Stimulated activated memory B cell treated with anti-CD40 and anti-IgM and Interleukin-4, amounts not matched to agents 10 μg/mL and 1 μg/mL and 100 μg/mL, for 72 hours (primary cell): ENCODE measurements at regions not wholly inside any gene's neighbourhood (a gene's known extent, or its start where the extent isn't known, plus 50 kb on each side); places are given as distances from the start of the nearest gene placed in this dataset.

Experiments
- ATAC-seq: fragments of 150-1000 bp; cut with Tn5 transposase; 2 replicates; pipeline ENCODE4 v1.10.0; 2021
- H3K27ac Mint-ChIP-seq: one replicate; pipeline ENCODE4 v1.8.0; 2022; ENCODE audit warnings: mild to moderate bottlenecking, mixed read lengths
- H3K27me3 Mint-ChIP-seq: one replicate; pipeline ENCODE4 v1.8.0; 2022; ENCODE audit warnings: mixed read lengths
- H3K36me3 Mint-ChIP-seq: one replicate; pipeline ENCODE4 v1.8.0; 2022; ENCODE audit warnings: mixed read lengths
- H3K4me1 Mint-ChIP-seq: one replicate; pipeline ENCODE4 v1.8.0; 2022; ENCODE audit warnings: mixed read lengths
- H3K4me3 Mint-ChIP-seq: one replicate; pipeline ENCODE4 v1.8.0; 2022; ENCODE audit warnings: mild to moderate bottlenecking, moderate library complexity, mixed read lengths
- H3K9me3 Mint-ChIP-seq: one replicate; pipeline ENCODE4 v1.8.0; 2022; ENCODE audit warnings: mixed read lengths

DNA sequence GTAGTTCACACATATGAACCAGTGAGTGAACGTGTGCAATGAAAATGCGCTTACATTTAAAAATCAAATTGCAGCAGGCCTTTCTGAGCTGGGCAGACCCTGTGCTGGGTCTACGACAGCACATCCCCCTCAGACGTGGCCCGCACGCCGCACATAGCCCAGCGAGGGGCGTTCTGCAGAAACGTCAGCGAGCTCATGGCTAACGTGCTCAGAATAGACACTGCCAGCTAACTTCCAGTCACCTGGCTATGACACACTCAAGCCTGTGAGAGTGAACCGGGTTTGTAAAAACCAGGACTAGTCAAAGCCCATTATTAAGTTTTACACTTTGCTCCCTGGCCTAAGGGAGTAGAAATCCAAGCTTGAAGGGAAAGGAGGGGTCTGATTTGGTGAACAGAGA, 108.1 kb upstream of the INSIG1 start:
- ATAC-seq, result no peak
- H3K27ac Mint-ChIP-seq, result no peak overlapping the region
- no peak overlapping the region for H3K4me3 Mint-ChIP-seq
- peaks cover 14% of the 10 kb centered on the region for H3K4me1 Mint-ChIP-seq
- peaks cover 6% of the 10 kb centered on the region for H3K36me3 Mint-ChIP-seq
- peaks cover 13% of the 10 kb centered on the region for H3K9me3 Mint-ChIP-seq
- peaks cover 47% of the 10 kb centered on the region for H3K27me3 Mint-ChIP-seq

DNA sequence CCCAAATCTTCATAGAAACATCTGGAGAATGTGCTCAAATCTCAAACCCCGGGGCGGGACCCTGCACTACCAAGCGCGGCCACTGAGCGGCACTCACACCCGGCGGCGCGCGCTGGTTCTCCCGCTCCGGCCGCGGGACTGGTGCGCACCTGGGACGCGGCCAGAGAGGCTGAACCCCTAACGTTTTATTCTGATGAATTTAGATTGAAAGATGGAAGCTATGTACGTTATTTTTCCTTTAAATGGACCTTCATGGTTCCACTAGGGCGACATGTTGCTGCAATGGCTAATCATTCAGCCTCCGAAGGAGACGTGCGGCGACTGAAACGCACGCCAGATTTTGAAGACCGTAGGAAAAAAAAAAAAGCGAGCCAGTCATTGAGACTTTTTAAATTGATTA, 107.0 kb upstream of the INSIG1 start:
- H3K4me3 Mint-ChIP-seq, result peak overlapping the region; percentile 11
- peak; percentile 71 for ATAC-seq
- peaks cover 47% of the 10 kb centered on the region for H3K27me3 Mint-ChIP-seq
- peaks cover 6% of the 10 kb centered on the region for H3K9me3 Mint-ChIP-seq
- peaks cover 14% of the 10 kb centered on the region for H3K4me1 Mint-ChIP-seq
- no peak overlapping the region for H3K27ac Mint-ChIP-seq
- H3K36me3 Mint-ChIP-seq, result no peaks in the 10 kb centered on the region

DNA sequence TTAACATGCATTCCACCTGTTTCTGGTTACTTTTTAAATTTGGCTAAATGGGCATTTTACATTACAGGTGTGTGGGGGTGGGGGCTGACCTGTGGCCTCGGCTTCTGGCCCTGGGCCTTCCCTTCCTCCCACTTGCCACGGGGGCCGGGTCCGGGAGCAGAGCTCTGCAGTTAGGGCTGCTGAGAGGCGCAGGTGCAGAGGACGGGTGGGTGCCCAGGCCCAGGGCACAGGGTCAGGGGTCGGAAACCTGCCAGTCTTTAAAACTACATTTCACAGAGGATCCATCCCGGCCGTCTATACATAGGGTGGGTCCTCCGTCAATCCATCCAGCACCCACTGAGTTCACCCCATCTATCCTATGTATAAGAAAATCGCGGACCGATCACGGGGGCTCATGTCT, 106.5 kb upstream of the INSIG1 start:
- Mint-ChIP-seq H3K4me3 (no peak overlapping the region), H3K27ac (no peak overlapping the region), H3K27me3 (peaks cover 47% of the 10 kb centered on the region), H3K4me1 (peaks cover 14% of the 10 kb centered on the region), H3K36me3 (peaks cover 4% of the 10 kb centered on the region), H3K9me3 (peaks cover 7% of the 10 kb centered on the region)
- no peak for ATAC-seq

DNA sequence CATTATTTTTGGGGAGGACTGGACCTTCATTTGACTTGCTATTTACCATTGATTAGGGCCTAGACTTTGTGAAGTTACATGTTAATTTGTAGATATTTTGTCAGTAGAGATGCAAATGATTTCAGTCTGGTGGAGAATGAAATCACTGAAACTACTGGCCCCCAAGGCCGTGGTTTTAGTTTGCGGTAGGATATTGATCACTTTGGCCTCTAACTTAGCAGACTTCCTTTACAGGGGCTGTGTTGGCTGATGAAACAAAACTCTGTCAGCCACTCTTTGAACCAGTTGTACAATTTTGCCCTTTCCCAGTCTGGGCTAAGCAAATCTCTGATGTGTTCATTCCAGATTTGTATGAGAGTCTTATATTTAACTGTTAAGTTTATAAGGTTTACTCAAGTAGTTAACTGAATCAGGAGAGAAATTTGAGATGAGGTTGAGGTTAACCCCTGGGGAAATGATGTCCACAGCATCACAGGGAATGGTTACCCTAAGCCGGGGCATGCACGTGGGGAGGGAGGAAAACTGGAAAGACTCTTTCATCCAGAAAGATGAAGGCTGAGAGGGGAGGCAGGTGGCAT, 105.7 kb upstream of the INSIG1 start:
- Mint-ChIP-seq H3K27ac (no peak overlapping the region), H3K27me3 (peaks cover 44% of the 10 kb centered on the region), H3K4me1 (peaks cover 14% of the 10 kb centered on the region), H3K9me3 (peaks cover 8% of the 10 kb centered on the region), H3K4me3 (no peak overlapping the region), H3K36me3 (peaks cover 6% of the 10 kb centered on the region)
- ATAC-seq, result no peak

DNA sequence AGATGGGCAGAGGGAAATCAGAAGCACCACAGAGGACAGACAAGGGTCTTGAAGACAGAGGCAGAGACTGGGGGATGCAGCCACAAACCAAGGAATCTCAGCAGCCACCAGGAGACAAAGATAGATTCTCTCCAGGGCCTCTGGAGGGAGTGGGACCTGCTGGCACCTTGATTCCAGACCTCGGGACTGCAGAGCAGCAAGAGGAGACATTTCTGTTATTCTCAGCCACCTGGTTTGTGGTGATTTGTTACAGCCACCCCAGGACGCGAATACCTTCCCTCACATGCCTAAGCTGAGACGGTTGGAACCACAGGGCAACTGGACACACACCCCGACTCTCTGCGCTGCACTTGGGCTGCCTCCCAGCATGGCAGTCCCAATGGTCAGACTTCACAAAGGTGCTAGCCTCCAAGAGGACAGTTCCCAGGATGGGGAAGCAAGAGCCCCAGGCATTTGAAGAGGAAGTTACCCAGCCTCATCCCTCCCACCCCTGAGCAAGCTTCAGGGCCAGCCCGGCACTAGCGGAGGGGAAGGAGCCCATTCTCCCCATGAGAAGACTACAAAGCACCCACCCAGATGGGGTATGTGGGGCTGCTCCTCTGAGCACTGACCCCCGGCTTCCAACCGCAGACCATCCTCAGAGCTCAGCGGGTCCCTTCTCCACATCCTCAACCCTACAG, 104.6 kb upstream of the INSIG1 start:
- H3K9me3 Mint-ChIP-seq, result peaks cover 13% of the 10 kb centered on the region
- ATAC-seq, result no peak
- H3K4me3 Mint-ChIP-seq, result no peak overlapping the region
- peaks cover 37% of the 10 kb centered on the region for H3K27me3 Mint-ChIP-seq
- no peak overlapping the region for H3K27ac Mint-ChIP-seq
- peaks cover 14% of the 10 kb centered on the region for H3K4me1 Mint-ChIP-seq
- H3K36me3 Mint-ChIP-seq, result peaks cover 6% of the 10 kb centered on the region

DNA sequence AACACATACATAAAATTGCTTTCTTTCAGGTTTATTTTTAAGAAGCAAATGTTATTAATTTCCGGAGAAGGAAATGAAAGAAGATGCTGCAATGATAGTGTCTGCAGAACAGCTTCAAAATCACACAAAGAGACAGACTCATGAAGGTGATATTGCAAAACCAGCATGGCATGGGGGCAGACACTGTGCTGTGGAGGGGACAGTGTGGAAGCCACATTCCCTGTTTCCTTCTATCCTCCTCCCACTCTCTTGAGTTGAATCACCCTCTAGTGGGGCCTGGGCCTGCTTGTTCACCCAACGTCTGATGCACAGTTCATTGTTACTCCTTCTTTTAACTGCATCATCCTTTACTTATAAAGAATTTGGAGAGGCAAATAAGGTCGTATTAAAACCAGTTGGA, 104.0 kb upstream of the INSIG1 start:
- Mint-ChIP-seq H3K36me3 (peaks cover 6% of the 10 kb centered on the region), H3K4me1 (peaks cover 15% of the 10 kb centered on the region), H3K27me3 (peaks cover 31% of the 10 kb centered on the region), H3K9me3 (peaks cover 13% of the 10 kb centered on the region), H3K4me3 (no peak overlapping the region), H3K27ac (no peak overlapping the region)
- ATAC-seq, result no peak

DNA sequence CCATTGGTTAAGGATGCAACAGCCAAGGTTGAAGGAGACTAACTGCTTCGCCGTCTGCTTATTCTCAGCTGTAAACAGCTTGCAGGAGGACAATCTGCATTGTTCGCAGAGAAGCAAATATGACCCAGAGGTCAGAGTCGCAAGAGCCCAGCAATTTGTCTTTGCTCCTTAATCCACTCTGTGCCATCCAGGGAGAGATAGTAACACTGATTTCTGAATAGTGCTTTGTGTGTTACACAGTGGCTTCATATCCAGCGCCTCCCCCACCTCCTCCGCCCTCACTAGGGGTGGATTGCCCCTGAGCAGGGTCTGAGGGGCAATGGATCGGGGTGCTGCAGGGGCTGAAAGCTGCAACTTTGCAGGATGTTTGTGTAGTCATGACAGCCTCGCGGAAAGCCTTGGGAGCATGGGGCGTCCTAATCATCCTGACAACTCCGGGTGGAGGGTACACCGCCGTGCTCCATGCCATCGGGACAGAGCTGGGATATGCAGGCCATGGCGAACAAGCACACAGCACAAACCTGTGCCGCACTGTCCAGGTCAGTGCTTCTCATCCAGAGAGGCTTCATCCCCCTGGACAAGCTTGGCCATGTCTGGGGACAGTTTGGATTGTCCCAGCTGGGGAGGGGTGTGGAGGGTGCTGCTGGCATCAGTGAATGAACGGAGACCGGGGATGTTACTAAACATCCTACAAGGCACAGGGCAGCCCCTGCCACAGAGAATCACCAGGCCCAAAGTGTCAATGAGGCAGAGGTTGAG, 103.1 kb upstream of the INSIG1 start:
- Mint-ChIP-seq H3K36me3 (peaks cover 6% of the 10 kb centered on the region), H3K27ac (no peak overlapping the region), H3K4me1 (peaks cover 24% of the 10 kb centered on the region), H3K27me3 (peaks cover 29% of the 10 kb centered on the region), H3K4me3 (no peak overlapping the region), H3K9me3 (peaks cover 13% of the 10 kb centered on the region)
- no peak for ATAC-seq

DNA sequence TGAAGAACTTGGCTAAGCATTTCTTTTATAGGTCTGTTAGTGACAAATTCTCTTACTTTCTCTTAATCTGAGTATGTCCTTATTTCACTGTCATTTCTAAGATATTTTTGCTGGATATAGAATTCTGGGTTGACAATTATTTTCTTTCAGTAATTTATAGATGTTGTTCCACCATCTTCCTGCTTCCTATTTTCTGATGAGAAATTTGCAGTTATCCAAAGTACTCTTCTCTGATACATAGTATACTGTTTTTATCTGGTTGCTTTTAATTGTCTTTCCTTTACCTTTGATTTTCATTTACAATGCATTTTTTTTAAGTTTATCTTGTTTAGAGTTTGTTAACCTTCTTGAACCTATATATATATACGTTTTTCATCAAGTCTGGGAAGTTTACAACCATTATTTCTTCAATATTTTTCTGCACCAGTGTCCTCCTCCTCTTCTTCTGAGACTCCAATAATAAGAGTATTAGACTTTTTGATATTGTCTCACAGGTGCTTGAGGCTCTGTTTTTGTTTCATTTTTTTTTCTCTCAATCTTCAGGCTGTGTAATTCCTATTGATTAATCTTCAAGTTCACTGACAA, 101.6 kb upstream of the INSIG1 start:
- no peak overlapping the region for H3K4me3 Mint-ChIP-seq
- H3K4me1 Mint-ChIP-seq, result peaks cover 19% of the 10 kb centered on the region
- H3K27me3 Mint-ChIP-seq, result peaks cover 20% of the 10 kb centered on the region
- peaks cover 13% of the 10 kb centered on the region for H3K9me3 Mint-ChIP-seq
- H3K27ac Mint-ChIP-seq, result no peak overlapping the region
- no peak for ATAC-seq
- H3K36me3 Mint-ChIP-seq, result peaks cover 6% of the 10 kb centered on the region

DNA sequence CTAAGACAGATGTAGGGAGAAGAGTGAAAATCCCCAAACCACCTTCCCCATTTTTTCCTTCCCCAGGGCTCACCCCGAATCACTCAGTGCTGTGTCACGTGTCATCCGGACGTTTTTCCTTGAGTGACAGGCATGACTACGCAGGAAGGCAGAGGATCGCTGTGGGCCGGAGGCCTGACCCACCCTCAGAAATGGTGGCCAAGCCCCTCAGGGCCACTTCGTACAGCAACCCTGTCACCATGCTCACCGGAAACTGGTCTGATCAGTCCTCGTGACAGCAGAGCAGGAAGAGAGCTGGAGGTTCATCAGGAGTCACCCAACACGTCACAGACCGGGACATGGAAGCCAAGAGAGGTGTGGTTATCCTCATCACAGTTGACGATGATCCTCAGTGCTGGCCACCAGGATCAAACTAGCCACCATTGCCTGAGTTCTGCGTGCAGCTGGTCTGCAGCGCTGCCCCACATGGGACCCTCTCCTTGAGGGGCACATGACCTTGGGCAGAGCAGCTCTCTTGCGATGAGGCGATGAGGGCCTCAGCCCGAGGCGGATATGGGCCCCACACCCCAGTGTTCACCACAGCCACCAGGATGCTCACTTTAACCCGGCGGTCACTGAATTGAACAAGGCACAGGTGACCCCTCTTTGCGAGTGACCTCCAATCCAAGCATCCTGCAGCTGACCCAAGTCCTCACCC, 99.3 kb upstream of the INSIG1 start:
- Mint-ChIP-seq H3K27me3 (no peaks in the 10 kb centered on the region), H3K36me3 (peaks cover 6% of the 10 kb centered on the region), H3K4me1 (peaks cover 19% of the 10 kb centered on the region), H3K27ac (peak overlapping the region; percentile 60), H3K9me3 (peaks cover 13% of the 10 kb centered on the region), H3K4me3 (no peak overlapping the region)
- ATAC-seq, result no peak

DNA sequence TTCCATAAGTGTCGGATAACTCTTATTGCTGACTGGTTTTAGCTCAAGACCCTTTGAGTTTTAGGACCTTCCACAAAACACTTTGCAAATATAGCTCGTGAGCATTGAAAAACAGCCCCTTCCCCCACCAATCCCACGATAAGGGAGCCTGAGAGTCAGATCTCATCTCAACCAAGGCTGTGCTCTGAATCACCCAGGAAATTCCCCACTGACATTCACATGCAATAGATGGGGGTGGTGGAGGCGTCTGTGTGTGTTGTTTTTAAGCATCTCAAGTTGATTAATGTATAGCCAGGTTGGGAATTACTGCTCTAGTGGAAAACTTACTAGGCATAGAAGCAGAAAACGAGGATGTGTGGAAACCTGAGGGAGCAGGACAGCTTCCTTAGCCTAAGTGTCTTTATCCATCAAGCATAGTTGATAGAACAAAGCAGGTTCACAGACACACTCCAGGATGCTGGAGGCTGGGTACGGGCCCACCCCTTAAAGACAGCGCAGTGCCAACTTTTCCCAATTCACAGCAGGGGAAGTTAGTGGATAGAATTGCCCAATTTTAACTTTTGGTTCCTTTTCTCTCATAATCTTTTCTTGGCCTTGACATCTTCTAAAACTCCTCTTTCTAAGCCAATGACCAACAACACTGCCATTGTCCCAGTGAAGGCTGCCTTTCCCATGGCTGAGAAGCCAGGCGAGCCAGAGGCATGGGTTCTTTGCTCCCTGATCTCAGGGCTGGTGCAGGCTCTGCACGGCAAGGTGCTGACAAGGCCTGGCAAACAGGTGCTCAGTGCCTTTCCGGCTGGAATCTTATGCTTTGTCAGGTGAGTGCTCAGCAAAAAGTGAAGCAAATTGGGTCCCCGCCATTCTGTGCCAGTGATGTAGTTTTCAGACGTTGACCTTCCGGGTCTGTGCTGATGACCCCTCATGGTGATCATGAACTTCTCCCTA, 98.5 kb upstream of the INSIG1 start:
- peaks cover 23% of the 10 kb centered on the region for H3K4me1 Mint-ChIP-seq
- H3K36me3 Mint-ChIP-seq, result peaks cover 6% of the 10 kb centered on the region
- H3K4me3 Mint-ChIP-seq, result no peak overlapping the region
- peak; percentile 74 for ATAC-seq
- peak overlapping the region; percentile 60 for H3K27ac Mint-ChIP-seq
- peaks cover 13% of the 10 kb centered on the region for H3K9me3 Mint-ChIP-seq
- no peaks in the 10 kb centered on the region for H3K27me3 Mint-ChIP-seq

DNA sequence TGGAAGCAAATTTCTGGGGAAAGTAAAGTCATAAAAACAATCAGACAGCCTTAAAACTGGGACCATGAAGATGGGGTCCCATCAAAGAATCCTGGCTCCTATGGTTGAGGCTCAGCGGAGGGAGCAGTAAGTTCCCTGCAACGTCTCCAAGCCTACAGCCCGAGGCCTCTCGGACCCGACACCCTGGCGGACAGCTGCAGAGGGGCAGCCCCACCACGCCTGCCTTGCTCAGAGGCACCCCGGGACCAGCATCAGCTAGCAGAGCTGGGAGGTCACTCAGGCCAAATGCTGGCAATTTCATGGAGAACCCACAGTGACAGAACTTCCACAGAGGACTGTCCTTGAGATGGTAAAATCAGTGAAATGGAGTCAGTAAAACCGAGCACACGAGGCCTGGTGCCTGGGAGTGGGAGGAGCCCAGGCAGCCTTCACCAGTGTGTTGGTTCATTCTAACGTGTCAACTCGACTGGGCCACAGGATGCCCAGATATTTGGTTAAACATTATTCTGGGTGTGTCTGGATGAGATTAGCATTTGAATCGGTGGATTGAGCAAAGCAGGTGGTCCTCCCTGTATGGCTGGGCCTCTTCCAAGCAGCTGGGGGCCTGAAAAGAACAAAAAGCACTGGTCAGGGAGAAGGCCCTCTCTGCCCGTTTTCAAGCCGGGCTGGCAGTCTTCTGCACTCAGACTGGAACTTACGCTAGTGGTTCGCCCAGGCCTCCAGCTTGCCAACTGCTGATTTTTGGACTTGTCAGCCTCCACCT, 96.2 kb upstream of the INSIG1 start:
- Mint-ChIP-seq H3K9me3 (peaks cover 9% of the 10 kb centered on the region), H3K27me3 (no peaks in the 10 kb centered on the region), H3K4me3 (no peak overlapping the region), H3K4me1 (peaks cover 41% of the 10 kb centered on the region), H3K36me3 (no peaks in the 10 kb centered on the region), H3K27ac (no peak overlapping the region)
- ATAC-seq, result no peak

DNA sequence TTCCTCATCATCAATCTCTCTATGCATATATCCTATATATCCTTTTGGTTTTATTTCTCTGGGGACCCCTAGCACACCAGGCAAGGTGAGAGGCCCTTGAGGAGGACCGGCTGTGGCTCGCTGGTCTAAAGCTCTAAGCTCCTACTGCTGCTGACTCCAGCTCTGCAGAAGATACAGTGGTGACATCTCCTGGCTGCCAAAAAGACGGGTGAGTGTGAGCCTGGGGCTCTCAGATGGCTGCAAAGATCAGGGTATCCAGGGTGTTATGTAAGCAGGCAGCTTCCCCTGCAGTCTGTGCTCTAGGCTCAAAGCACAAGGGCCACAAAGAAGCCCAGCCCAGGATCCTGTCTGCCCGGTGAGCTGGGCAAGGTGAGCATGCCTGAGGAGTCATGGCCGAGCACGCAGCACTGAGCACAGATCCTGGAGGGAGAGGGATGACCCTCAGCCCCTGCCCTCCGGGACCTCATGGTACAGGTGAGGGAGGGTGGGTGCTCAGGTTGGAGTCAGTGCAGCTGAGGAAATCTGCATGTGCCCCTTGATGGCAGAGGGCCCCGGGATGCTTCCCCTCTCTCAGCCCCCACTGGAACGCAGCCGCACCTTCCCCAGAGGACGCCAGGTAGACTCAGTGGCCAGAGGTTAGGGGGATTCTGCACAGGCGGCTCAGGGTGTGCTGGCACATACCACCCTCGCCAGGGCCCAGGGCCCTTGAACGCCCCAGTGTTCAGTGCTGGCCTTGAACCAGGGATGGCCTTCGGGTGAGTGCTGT, 95.4 kb upstream of the INSIG1 start:
- Mint-ChIP-seq H3K9me3 (peaks cover 7% of the 10 kb centered on the region), H3K27me3 (peaks cover under 1% of the 10 kb centered on the region), H3K36me3 (peaks cover 1% of the 10 kb centered on the region), H3K4me1 (peaks cover 47% of the 10 kb centered on the region), H3K4me3 (no peak overlapping the region), H3K27ac (peak overlapping the region; percentile 35)
- ATAC-seq, result no peak
